ENCODE measurements at regions not wholly inside any gene's neighbourhood (a gene's known extent, or its start where the extent isn't known, plus 50 kb on each side); places are given as distances from the start of the nearest gene placed in this dataset.

DNA sequence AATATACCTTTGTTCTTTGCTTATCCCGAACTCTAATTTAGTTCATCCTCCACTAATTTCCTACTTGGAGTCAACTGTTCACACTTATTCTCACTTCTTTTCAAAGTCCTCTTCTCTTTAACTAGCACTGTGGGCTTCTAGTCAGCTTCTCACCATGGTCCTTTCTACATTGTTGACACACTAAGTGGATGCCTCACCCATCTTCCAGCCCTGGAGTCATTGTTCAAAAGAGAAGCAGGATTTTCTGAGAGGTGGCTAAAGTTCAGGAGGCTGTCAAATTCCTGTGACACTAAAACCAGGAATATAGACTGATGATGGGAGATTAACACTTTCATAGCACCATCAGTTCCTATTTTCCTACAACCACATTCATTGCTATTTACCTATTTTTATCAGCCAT lies 99.3 kb downstream of the PHLDA1 start:
- no peaks in the 10 kb centered on the region for H3K36me3 Mint-ChIP-seq (ENCODE audit: insufficient read depth, unreplicated experiment)
- intact Hi-C loops (cut with micrococcal nuclease; ENCODE audit: unreplicated experiment), result no loop called here
- no peaks in the 10 kb centered on the region for H3K27me3 ChIP-seq (replicated peaks; ENCODE audit: control insufficient read depth, insufficient read depth, low read length)
- CTCF ChIA-PET, result no interaction called here
- BruUV-seq (replicated peaks), result no TSS peak
- H3K27me3 Mint-ChIP-seq (ENCODE audit: insufficient read depth, unreplicated experiment), result no peaks in the 10 kb centered on the region
- H3K4me3 ChIP-seq (ENCODE audit: low read depth, low read length), result no peak overlapping the region
- no peak overlapping the region for H3K4me3 Mint-ChIP-seq (ENCODE audit: unreplicated experiment)
- POLR2A ChIA-PET, result no interaction called here
- DNase-seq, result no peak
- no peaks in the 10 kb centered on the region for H3K9me3 ChIP-seq
- TF ChIP-seq, protein P1, sequence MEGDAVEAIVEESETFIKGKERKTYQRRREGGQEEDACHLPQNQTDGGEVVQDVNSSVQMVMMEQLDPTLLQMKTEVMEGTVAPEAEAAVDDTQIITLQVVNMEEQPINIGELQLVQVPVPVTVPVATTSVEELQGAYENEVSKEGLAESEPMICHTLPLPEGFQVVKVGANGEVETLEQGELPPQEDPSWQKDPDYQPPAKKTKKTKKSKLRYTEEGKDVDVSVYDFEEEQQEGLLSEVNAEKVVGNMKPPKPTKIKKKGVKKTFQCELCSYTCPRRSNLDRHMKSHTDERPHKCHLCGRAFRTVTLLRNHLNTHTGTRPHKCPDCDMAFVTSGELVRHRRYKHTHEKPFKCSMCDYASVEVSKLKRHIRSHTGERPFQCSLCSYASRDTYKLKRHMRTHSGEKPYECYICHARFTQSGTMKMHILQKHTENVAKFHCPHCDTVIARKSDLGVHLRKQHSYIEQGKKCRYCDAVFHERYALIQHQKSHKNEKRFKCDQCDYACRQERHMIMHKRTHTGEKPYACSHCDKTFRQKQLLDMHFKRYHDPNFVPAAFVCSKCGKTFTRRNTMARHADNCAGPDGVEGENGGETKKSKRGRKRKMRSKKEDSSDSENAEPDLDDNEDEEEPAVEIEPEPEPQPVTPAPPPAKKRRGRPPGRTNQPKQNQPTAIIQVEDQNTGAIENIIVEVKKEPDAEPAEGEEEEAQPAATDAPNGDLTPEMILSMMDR (IDR thresholded peaks at IDR 0.05; ENCODE audit: insufficient read depth in 1 of 2, low read depth in 1 of 2, low read length in 1 of 2, severe bottlenecking in 1 of 2, unreplicated experiment in 1 of 2), result no peak
- H3K4me1 Mint-ChIP-seq (ENCODE audit: low read depth, unreplicated experiment), result peaks cover 8% of the 10 kb centered on the region
- peak overlapping the region; percentile 16 for H3K27ac Mint-ChIP-seq (ENCODE audit: unreplicated experiment)
- H3K9me3 Mint-ChIP-seq (ENCODE audit: unreplicated experiment), result peaks cover 9% of the 10 kb centered on the region
- no peaks in the 10 kb centered on the region for H3K36me3 ChIP-seq (ENCODE audit: control insufficient read depth, insufficient read depth, low read length)
- peaks cover 39% of the 10 kb centered on the region for H3K4me1 ChIP-seq

DNA sequence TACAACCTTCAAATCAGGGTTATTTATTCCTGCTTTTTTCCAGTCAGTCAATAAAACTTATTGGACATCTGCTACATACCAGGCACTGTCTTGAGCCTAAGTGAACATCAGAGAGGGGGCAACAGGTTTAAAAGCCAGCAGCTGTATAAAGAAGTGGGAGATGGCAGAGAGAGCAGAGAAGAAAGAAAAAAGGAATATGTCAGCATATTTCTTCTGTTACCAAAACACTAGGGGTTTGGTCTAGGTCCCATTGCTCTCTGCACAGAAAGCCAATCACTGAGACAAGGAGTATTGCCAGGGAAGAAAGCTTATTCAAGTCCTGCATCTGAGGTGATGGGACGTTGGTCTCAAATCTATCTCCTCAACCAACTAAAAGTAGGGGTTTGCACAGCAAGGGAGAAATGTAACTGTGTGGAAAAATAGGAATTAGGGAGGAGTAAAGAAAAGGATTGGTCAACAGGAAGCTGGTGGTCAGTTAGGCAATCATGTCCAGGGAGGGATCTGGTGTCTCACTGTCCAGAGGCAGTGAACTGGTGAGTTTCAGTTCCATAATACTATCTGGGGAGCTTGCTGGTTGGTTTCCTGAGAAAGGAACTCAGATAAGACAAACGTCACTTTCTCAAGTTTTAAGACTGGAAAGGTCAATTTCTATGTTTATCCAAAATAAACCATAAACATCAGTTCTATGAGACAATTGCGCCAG lies 107.5 kb downstream of the PHLDA1 start:
- CTCF ChIA-PET, result no interaction called here
- TF ChIP-seq, protein P1 (IDR thresholded peaks at IDR 0.05; ENCODE audit: insufficient read depth in 1 of 2, low read depth in 1 of 2, low read length in 1 of 2, severe bottlenecking in 1 of 2, unreplicated experiment in 1 of 2), result no peak
- intact Hi-C loops (cut with micrococcal nuclease; ENCODE audit: unreplicated experiment), result no loop called here
- no TSS peak for BruUV-seq (replicated peaks)
- H3K36me3 Mint-ChIP-seq (ENCODE audit: insufficient read depth, unreplicated experiment), result peaks cover 6% of the 10 kb centered on the region
- Histone ChIP-seq H3K9me3 (peaks cover 20% of the 10 kb centered on the region), H3K27me3 (replicated peaks; ENCODE audit: control insufficient read depth, insufficient read depth, low read length) (no peaks in the 10 kb centered on the region), H3K4me1 (no peaks in the 10 kb centered on the region; the same call in 1 of the 2 replicates), H3K4me3 (ENCODE audit: low read depth, low read length) (no peak overlapping the region), H3K36me3 (ENCODE audit: control insufficient read depth, insufficient read depth, low read length) (no peaks in the 10 kb centered on the region)
- no peak for DNase-seq
- peaks cover 21% of the 10 kb centered on the region for H3K9me3 Mint-ChIP-seq (ENCODE audit: unreplicated experiment)
- POLR2A ChIA-PET, result no interaction called here
- H3K27ac Mint-ChIP-seq (ENCODE audit: unreplicated experiment), result no peak overlapping the region
- no peaks in the 10 kb centered on the region for H3K27me3 Mint-ChIP-seq (ENCODE audit: insufficient read depth, unreplicated experiment)
- no peak overlapping the region for H3K4me3 Mint-ChIP-seq (ENCODE audit: unreplicated experiment)
- H3K4me1 Mint-ChIP-seq (ENCODE audit: low read depth, unreplicated experiment), result peaks cover 7% of the 10 kb centered on the region

DNA sequence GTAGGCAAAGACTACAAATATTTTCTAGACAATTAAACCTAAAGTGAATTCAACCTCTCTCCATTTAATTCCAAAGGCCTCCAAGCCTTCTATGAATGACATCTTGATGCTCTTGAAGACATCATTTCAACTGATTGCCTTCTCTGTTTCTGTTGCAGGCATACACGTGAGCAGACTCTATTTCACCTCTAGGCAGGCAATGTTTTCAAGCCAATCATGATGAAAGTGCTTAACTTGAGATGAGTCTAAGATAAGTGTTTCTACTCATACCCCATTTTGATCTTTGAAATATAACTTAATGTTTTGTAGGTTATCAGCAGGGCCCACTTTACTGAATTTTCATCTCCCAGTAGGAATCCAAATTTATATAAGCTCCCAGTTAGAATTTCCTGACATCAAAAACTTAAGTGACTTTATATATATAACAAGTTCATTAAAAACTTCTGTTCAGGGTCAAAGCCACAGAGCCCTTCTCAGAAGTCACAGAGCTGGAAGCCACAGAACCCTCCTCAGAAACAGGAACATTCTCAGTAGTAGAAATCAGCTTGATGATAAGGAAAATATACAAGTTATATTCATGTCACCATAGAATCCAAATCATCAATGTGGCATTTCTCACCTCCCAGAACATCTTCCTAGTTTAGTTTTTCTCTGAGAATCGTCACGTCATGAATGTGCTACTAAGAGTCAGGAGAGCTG lies 108.5 kb downstream of the PHLDA1 start:
- POLR2A ChIA-PET, result no interaction called here

More for the DNA sequence above, 108.5 kb downstream of the PHLDA1 start:
- peaks cover 7% of the 10 kb centered on the region for H3K4me1 Mint-ChIP-seq (ENCODE audit: low read depth, unreplicated experiment)
- intact Hi-C loops (cut with micrococcal nuclease; ENCODE audit: unreplicated experiment), result no loop called here
- no peaks in the 10 kb centered on the region for H3K27me3 Mint-ChIP-seq (ENCODE audit: insufficient read depth, unreplicated experiment)
- BruUV-seq (replicated peaks), result no TSS peak
- peaks cover 20% of the 10 kb centered on the region for H3K9me3 ChIP-seq
- CTCF ChIA-PET, result no interaction called here
- no peak for DNase-seq
- H3K36me3 ChIP-seq (ENCODE audit: control insufficient read depth, insufficient read depth, low read length), result no peaks in the 10 kb centered on the region
- H3K4me3 Mint-ChIP-seq (ENCODE audit: unreplicated experiment), result no peak overlapping the region
- no peak overlapping the region for H3K27ac Mint-ChIP-seq (ENCODE audit: unreplicated experiment)
- H3K36me3 Mint-ChIP-seq (ENCODE audit: insufficient read depth, unreplicated experiment), result peaks cover 6% of the 10 kb centered on the region
- H3K27me3 ChIP-seq (replicated peaks; ENCODE audit: control insufficient read depth, insufficient read depth, low read length), result no peaks in the 10 kb centered on the region
- no peak overlapping the region for H3K4me3 ChIP-seq (ENCODE audit: low read depth, low read length)
- TF ChIP-seq, protein P1 (IDR thresholded peaks at IDR 0.05; ENCODE audit: insufficient read depth in 1 of 2, low read depth in 1 of 2, low read length in 1 of 2, severe bottlenecking in 1 of 2, unreplicated experiment in 1 of 2), result no peak
- H3K4me1 ChIP-seq, result no peaks in the 10 kb centered on the region; the same call in 1 of the 2 replicates
- H3K9me3 Mint-ChIP-seq (ENCODE audit: unreplicated experiment), result peaks cover 16% of the 10 kb centered on the region
